SK-N-SH (cell line): ENCODE measurements at regions not wholly inside any gene's neighbourhood (a gene's known extent, or its start where the extent isn't known, plus 50 kb on each side); places are given as distances from the start of the nearest gene placed in this dataset.

Experiments used
- CTCF ChIA-PET: fragments of 300-600, 350-600 bp; formaldehyde crosslinking; extraction: SDS; loops from one replicate; lab custom pipeline; 2021; lab: Yijun Ruan, JAX
- POLR2A ChIA-PET: fragments of 350-600 bp; sonication (Branson Sonifier 250); formaldehyde crosslinking; extraction: SDS; loops from one replicate; lab custom pipeline; 2020; ENCODE audit warnings: antibody characterized with exemption, inconsistent platforms; lab: Yijun Ruan, JAX
- DNase-seq: peaks from one replicate; pipeline ENCODE4 v3.0.0; 2012
- H2AFZ ChIP-seq: fragments of 200-600 bp; sonication (generic); 2 replicates; pipeline ENCODE4 v1.8.1; 2016; ENCODE audit warnings: antibody characterized with exemption, mild to moderate bottlenecking, low read depth
- H3F3A ChIP-seq: fragments of 200-600 bp; sonication (generic); replicated peaks from 2 replicates; pipeline ENCODE3; 2016; ENCODE audit warnings: antibody characterized with exemption, mild to moderate bottlenecking; ENCODE audit not compliant: insufficient read depth
- H3K27ac ChIP-seq, 2 experiments: fragments of 200-500 bp in 1 of 2; fragments of 200-600 bp in 1 of 2; sonication (Bioruptor generic) in 1 of 2; sonication (generic), shearing (Covaris generic) in 1 of 2; 2 replicates each; pipeline versions ENCODE4 v1.5.1 to v1.6.1; 2014 to 2016; ENCODE audit warnings: low read depth in 2 of 2, inconsistent platforms in 1 of 2, low read length in 1 of 2, mild to moderate bottlenecking in 1 of 2, mixed read lengths in 1 of 2
- H3K27me3 ChIP-seq: fragments of 200-600 bp; sonication (generic), shearing (Covaris generic); 2 replicates; pipeline ENCODE4 v1.6.1; 2016; ENCODE audit warnings: mixed run types; ENCODE audit not compliant: insufficient read depth
- H3K36me3 ChIP-seq, 2 experiments: fragments of 200-500 bp in 1 of 2; fragments of 200-600 bp in 1 of 2; sonication (Bioruptor generic) in 1 of 2; sonication (generic) in 1 of 2; replicated peaks in 1 of 2; 2 replicates each; pipeline versions ENCODE3 to v1.5.1; 2014 to 2016; ENCODE audit warnings: low read length in 1 of 2, mild to moderate bottlenecking in 1 of 2; ENCODE audit not compliant: insufficient read depth in 2 of 2, control insufficient read depth in 1 of 2
- H3K4me1 ChIP-seq, 2 experiments: fragments of 200-500 bp in 1 of 2; fragments of 200-600 bp in 1 of 2; sonication (Bioruptor generic) in 1 of 2; sonication (generic), shearing (Covaris generic) in 1 of 2; 2 replicates each; pipeline versions ENCODE4 v1.5.1 to v1.6.1; 2014 to 2016; ENCODE audit warnings: low read depth in 1 of 2, low read length in 1 of 2, mixed run types in 1 of 2; ENCODE audit not compliant: insufficient read depth in 2 of 2, control insufficient read depth in 1 of 2
- H3K4me2 ChIP-seq: fragments of 200-600 bp; sonication (generic), shearing (Covaris generic); 2 replicates; pipeline ENCODE4 v1.6.1; 2017; ENCODE audit warnings: mixed run types
- H3K4me3 ChIP-seq, 2 experiments: fragments of 200-500 bp in 1 of 2; fragments of 200-600 bp in 1 of 2; sonication (Bioruptor generic) in 1 of 2; sonication (generic), shearing (Covaris generic) in 1 of 2; 2 replicates each; pipeline versions ENCODE4 v1.5.1 to v1.8.1; 2014 to 2016; ENCODE audit warnings: low read depth in 2 of 2, inconsistent platforms in 1 of 2, low read length in 1 of 2, mild to moderate bottlenecking in 1 of 2, mixed read lengths in 1 of 2, moderate library complexity in 1 of 2
- H3K79me2 ChIP-seq: fragments of 200-600 bp; sonication (generic); 2 replicates; pipeline ENCODE4 v1.8.1; 2017; ENCODE audit warnings: mild to moderate bottlenecking; ENCODE audit not compliant: insufficient read depth
- H3K9ac ChIP-seq: fragments of 200-600 bp; sonication (generic); 2 replicates; pipeline ENCODE4 v1.6.1; 2017; ENCODE audit warnings: mixed run types
- H3K9me2 ChIP-seq: fragments of 200-600 bp; sonication (generic); 2 replicates; pipeline ENCODE4 v1.6.1; 2017; ENCODE audit warnings: mixed run types
- H3K9me3 ChIP-seq: fragments of 200-600 bp; sonication (generic); 2 replicates; pipeline ENCODE4 v1.6.1; 2017; ENCODE audit warnings: mixed run types, mild to moderate bottlenecking, moderate library complexity
- H4K20me1 ChIP-seq: fragments of 200-600 bp; sonication (generic); 2 replicates; pipeline ENCODE4 v1.6.1; 2017; ENCODE audit warnings: mild to moderate bottlenecking, mixed run types; ENCODE audit not compliant: insufficient read depth
- EP300 ChIP-seq, 2 experiments: IDR thresholded peaks; 2 replicates each; pipeline versions ENCODE4 v1.4.0 to v1.6.1; 2012; ENCODE audit warnings: borderline replicate concordance in 1 of 2, low read depth in 1 of 2, low read length in 1 of 2
- FOSL2 ChIP-seq: IDR thresholded peaks from 2 replicates; pipeline ENCODE4 v1.4.0; 2012; ENCODE audit warnings: low read depth, mild to moderate bottlenecking, moderate library complexity, borderline replicate concordance
- GABPA ChIP-seq: IDR thresholded peaks from 2 replicates; pipeline ENCODE4 v1.4.0; 2012; ENCODE audit warnings: low read depth, mild to moderate bottlenecking
- NRF1 ChIP-seq: IDR thresholded peaks from 2 replicates; pipeline ENCODE4 v1.6.1; 2012; ENCODE audit warnings: low read depth, mild to moderate bottlenecking, low read length
- SIN3A ChIP-seq: IDR thresholded peaks from 2 replicates; pipeline ENCODE4 v1.6.1; 2012; ENCODE audit warnings: low read depth, mild to moderate bottlenecking, low read length, moderate library complexity, borderline replicate concordance
- USF2 ChIP-seq: fragments of 150-350 bp; IDR thresholded peaks from 2 replicates; pipeline ENCODE4 v1.6.1; 2017; ENCODE audit warnings: antibody characterized with exemption, low read length, low read depth, borderline replicate concordance
- ZBTB33 ChIP-seq: IDR thresholded peaks from 2 replicates; pipeline ENCODE4 v1.4.0; 2012; ENCODE audit warnings: low read depth, borderline replicate concordance
- whole genome bisulfite sequencing: methylation state at CpG from one replicate; pipeline ENCODE4 v1.1.6; 2017; ENCODE audit warnings: low lambda C conversion rate; 5-methylcytosine and 5-hydroxymethylcytosine counted together
- TF ChIP-seq, protein P1 (sequence below): IDR thresholded peaks from 2 replicates; pipeline ENCODE4; 2012
- TF ChIP-seq, protein P2 (sequence below): IDR thresholded peaks from 2 replicates; pipeline ENCODE4 v1.6.1; 2012; ENCODE audit warnings: mild to moderate bottlenecking, low read depth, low read length, moderate library complexity

GRCh38 chr13:19085876-19086275 lies 95.7 kb downstream of the TUBA3C start:
- Histone ChIP-seq H3K9ac (no peak overlapping the region), H3K9me3 (no peaks in the 10 kb centered on the region)

GRCh38 chr13:19085258-19085657 lies 96.4 kb downstream of the TUBA3C start:
- H3F3A ChIP-seq = no peaks in the 10 kb centered on the region
- no peak overlapping the region for H3K4me2 ChIP-seq
- H2AFZ ChIP-seq = no peak overlapping the region
- no peaks in the 10 kb centered on the region for H3K4me1 ChIP-seq
- H3K4me3 ChIP-seq = no peak overlapping the region
- H3K9me3 ChIP-seq = no peaks in the 10 kb centered on the region
- H4K20me1 ChIP-seq = no peaks in the 10 kb centered on the region
- WGBS = 0% methylated on average over 3 of the region's 3 CpGs
- H3K27ac ChIP-seq = no peak overlapping the region
- CTCF ChIA-PET = no interaction called here
- H3K36me3 ChIP-seq = no peaks in the 10 kb centered on the region
- no peaks in the 10 kb centered on the region; the same call in 1 of the 2 replicates for H3K27me3 ChIP-seq
- no peak for DNase-seq
- no peak overlapping the region for H3K9ac ChIP-seq
- TF ChIP-seq NRF1 (no peak), SIN3A (no peak), ZBTB33 (no peak), FOSL2 (no peak), EP300 (IDR thresholded peaks at IDR 0.05; ENCODE audit: borderline replicate concordance in 1 of 2, low read depth in 1 of 2, low read length in 1 of 2) (no peak)
- TF ChIP-seq, protein P1, sequence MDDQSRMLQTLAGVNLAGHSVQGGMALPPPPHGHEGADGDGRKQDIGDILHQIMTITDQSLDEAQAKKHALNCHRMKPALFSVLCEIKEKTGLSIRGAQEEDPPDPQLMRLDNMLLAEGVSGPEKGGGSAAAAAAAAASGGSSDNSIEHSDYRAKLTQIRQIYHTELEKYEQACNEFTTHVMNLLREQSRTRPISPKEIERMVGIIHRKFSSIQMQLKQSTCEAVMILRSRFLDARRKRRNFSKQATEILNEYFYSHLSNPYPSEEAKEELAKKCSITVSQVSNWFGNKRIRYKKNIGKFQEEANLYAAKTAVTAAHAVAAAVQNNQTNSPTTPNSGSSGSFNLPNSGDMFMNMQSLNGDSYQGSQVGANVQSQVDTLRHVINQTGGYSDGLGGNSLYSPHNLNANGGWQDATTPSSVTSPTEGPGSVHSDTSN = no peak
- TF ChIP-seq, protein P2, sequence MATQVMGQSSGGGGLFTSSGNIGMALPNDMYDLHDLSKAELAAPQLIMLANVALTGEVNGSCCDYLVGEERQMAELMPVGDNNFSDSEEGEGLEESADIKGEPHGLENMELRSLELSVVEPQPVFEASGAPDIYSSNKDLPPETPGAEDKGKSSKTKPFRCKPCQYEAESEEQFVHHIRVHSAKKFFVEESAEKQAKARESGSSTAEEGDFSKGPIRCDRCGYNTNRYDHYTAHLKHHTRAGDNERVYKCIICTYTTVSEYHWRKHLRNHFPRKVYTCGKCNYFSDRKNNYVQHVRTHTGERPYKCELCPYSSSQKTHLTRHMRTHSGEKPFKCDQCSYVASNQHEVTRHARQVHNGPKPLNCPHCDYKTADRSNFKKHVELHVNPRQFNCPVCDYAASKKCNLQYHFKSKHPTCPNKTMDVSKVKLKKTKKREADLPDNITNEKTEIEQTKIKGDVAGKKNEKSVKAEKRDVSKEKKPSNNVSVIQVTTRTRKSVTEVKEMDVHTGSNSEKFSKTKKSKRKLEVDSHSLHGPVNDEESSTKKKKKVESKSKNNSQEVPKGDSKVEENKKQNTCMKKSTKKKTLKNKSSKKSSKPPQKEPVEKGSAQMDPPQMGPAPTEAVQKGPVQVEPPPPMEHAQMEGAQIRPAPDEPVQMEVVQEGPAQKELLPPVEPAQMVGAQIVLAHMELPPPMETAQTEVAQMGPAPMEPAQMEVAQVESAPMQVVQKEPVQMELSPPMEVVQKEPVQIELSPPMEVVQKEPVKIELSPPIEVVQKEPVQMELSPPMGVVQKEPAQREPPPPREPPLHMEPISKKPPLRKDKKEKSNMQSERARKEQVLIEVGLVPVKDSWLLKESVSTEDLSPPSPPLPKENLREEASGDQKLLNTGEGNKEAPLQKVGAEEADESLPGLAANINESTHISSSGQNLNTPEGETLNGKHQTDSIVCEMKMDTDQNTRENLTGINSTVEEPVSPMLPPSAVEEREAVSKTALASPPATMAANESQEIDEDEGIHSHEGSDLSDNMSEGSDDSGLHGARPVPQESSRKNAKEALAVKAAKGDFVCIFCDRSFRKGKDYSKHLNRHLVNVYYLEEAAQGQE = no peak
- TF ChIP-seq, all 33 proteins: peak for 0
- Histone ChIP-seq H3K79me2 (no peaks in the 10 kb centered on the region), H3K9me2 (no peaks in the 10 kb centered on the region)
- POLR2A ChIA-PET = no interaction called here

More at GRCh38 chr13:19085876-19086275, 95.7 kb downstream of the TUBA3C start:
- H3K36me3 ChIP-seq = no peaks in the 10 kb centered on the region
- 0% methylated on average over 5 of the region's 12 CpGs for WGBS
- H3K27ac ChIP-seq = no peak overlapping the region
- no peaks in the 10 kb centered on the region for H3K4me1 ChIP-seq
- TF ChIP-seq GABPA (no peak), EP300 (IDR thresholded peaks at IDR 0.05; ENCODE audit: borderline replicate concordance in 1 of 2, low read depth in 1 of 2, low read length in 1 of 2) (no peak), USF2 (no peak)
- H3K27me3 ChIP-seq = no peaks in the 10 kb centered on the region; the same call in 1 of the 2 replicates
- POLR2A ChIA-PET = no interaction called here
- no peak overlapping the region for H2AFZ ChIP-seq
- H3K9me2 ChIP-seq = no peaks in the 10 kb centered on the region
- no peak overlapping the region for H3K4me2 ChIP-seq
- no peak for DNase-seq
- no peak overlapping the region for H3K4me3 ChIP-seq
- no peaks in the 10 kb centered on the region for H3K79me2 ChIP-seq
- no peaks in the 10 kb centered on the region for H4K20me1 ChIP-seq
- no peaks in the 10 kb centered on the region for H3F3A ChIP-seq
- CTCF ChIA-PET = no interaction called here
